ENCODE measurements at regions not wholly inside any gene's neighbourhood (a gene's known extent, or its start where the extent isn't known, plus 50 kb on each side); places are given as distances from the start of the nearest gene placed in this dataset.

DNA sequence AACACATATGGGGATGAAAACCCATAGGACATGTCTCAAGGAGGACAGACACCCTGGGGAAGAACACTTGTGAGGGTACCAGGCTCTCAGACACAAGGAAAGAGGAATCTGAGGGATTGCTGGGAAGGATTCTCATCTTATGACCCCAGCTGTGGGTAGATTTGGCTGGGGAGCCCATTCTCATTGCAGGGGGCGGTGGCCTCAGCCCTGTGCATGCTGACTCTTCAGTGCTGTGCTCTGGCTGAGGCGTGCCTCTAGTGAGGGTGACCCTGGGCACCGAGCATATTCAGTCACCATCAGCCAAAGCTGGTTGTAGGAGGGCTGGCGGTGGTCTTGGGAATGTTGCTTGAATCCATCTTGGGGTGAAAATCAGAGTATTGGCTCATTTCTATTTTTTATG is 140.7 kb downstream of the TM9SF2 start:
- no peak for DNase-seq (ENCODE audit: low spot score)

DNA sequence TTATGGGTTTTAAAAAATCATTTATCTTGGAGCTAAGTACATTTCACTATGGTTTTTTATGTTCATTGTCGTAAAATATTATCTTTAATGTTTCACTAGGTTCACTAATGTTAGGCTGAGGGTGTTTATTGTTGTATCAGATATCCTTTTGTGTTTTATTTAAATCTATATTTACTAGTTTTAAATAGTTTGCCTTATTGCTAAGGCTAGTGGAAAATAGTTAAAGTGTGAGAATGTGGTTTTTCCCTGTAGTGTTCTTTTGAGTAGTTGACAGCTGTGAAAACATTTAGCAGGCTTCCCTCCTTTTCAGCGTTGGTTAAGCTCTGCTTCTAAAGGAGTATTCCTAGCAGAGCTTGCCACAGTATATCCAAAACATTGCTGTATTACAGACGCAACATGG is 139.0 kb downstream of the TM9SF2 start:
- no peak for DNase-seq (ENCODE audit: low spot score)

DNA sequence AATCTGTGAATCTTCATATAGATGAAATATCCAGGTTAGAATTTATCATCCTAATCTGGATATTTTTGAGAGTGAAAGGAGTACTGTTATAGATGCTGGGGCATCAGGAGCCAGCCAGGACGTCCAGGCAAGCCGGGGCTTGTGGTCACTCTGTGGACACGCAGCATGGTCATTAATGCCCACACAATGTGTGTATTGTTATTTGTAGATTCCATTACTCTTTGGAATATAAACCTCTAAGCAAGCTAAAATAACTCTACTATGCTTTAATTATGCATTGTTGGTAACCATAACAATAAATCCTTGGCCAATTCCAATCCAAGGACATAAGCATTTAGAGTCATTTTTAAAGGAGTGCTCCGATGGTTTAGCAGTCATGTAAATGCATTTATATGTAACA is 137.9 kb downstream of the TM9SF2 start:
- DNase-seq (ENCODE audit: low spot score) = no peak

DNA sequence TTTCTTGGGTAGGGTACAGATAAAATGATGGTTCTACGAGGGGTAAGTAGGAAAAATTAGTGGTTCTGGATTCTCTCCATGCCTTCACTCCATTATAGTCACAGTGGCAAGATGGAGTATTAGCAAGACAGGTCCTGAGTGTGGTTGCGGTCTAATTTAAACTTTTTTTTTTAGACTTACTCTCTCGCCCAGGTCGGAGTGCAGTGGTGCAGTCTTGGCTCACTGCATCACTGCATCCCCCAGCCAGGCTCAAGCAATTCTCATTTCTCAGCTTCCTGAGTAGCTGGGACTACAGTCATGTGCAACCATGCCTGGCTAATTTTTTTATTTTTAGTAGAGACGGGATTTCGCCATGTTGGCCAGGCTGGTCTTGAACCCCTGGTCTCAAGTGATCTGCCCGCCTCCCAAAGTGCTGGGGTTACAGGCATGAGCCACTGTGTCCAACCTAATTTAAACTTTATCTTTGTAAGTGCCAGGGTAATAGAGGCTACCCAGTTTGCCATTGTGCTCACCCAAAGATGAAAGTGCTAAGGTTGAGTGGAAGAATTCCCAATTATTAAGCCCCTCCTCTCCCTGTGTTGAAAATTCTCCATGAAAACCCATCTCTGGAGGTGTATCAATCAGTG is 135.6 kb downstream of the TM9SF2 start:
- DNase-seq (ENCODE audit: low spot score) = no peak

DNA sequence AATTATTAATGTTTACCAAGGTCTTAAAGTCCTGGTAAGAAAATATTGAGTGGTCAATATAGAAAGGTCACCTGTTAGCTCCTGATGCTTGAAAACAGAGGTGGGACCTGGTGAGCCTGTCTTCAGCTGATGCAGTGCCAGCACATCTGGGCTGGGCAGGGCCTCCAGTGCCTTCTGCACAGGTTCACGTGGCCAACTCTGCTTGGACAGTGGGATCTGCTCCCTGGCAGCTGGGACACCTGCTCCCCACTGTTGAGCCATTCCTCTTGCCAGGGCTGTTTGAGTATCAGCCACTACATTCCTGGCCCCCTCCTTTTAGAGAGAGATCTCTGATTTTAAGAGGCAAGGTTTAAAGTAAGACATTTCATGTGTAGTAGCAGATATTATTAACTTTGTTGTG is 135.0 kb downstream of the TM9SF2 start:
- DNase-seq (ENCODE audit: low spot score) = no peak

DNA sequence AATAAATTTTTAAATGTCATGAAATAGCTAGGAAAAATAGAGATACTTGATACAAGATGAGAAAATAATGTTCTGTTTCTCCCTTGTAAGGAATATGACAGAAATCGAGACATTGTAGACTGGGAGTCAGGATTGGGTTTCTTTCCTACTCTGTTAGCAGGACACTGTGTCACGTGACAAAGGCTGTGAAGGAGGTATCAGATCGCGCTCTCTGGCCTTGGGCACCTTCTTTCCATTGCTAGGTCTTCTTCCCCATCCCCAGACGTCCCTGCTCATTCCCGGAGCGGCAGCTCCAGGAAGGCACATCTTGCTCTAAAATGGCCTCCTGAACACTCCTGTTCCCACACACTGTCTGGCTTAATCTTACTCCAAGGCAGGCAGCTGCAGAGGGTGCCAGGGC is 133.4 kb downstream of the TM9SF2 start:
- DNase-seq (ENCODE audit: low spot score) = no peak

DNA sequence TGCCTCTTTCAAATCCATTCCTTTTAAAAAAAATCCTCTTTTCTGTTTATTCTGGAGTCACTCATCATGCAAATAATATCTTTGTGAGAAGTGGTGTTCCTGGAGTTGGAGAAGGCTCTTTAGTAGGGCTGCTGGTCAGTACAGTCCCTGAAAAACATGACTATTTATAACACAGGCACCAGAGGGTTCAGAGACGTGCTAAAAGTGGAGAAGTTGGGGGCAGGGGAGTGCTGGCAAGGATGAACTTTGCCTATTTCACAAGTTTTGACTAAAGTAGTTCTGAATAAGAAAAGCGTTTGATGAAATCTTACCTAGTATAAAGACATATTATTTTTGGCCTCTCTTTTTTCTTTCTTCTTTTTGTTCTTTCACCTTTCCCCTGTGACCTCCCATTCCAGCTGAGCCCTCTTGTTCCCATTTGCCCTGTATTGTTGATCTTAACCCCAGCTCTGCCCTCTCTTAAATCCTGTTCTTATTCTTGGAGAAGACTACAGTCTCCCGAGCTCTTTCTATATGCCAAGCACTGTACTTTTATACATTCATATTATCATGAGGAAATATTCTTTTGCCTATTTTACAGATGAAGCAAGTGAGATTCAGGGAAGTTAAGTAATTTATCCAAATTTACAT is 129.1 kb downstream of the TM9SF2 start:
- no peak for DNase-seq (ENCODE audit: low spot score)

DNA sequence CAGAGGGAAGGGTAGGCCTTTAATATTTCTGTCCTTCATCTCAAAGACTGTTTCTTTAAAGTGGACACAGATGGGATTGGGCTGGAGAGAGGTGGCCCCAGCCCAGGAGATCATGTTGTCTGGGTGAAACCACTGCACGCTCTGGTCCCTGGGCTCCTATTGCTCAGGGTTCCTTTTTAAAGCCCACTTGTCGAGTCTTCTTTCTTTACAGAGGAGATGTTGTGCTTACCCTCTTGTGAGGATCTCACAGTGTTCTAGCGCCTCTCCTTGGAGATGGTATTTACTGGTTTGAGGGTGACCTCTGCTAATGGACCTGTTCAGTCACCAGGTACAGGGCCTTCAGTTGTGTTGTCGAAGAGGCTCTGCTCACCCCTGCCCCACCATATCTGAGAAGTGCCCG is 128.4 kb downstream of the TM9SF2 start:
- no peak for DNase-seq (ENCODE audit: low spot score)

DNA sequence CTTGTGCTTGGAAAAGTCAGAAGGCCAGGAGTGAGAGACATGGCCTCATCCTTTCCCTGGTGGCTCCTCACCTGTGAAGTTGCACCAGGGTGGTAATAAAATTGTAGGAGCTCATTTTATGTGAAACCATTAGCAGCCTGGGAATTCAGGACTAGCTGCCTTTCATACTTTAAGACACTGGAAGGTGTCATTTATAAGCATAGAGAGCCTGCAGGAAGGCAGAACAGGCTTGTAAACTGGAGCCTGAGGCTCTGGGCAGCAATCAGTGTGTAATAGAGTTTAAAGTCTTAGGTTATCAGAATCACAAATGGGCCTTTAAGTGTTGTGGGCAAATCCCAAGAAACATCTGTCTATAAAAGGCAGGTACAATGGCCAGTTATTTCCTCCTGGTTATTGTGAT is 127.2 kb downstream of the TM9SF2 start:
- DNase-seq (ENCODE audit: low spot score) = no peak

DNA sequence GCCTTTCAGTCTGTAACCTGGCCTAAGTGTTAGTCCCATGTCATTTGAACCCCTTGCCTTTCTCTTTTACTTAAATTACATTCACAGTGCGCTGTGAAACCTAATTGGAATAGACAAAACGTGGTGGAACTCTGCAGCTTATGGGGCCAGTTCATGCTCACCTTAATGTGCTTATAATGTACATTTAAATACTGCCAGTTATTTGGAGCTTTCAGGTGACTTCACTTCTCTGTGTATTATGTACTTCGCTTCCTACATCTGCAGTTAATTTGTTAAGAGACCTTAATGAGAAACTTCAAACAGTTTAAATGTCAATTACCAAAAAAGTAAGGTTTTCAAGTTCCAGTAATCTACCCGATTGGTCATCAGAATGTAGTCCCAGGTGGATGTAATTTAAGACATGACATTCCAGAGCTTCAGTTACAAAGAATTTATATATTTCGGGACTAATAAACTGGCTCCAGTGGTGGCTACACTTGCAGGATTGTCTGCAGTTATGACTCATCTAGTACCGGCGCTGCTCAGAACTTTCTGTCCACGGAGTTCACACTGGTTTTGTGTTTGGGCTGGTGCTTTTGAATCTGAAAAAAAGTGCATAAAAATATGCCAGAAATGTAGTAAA is 125.3 kb downstream of the TM9SF2 start:
- DNase-seq (ENCODE audit: low spot score) = no peak

DNA sequence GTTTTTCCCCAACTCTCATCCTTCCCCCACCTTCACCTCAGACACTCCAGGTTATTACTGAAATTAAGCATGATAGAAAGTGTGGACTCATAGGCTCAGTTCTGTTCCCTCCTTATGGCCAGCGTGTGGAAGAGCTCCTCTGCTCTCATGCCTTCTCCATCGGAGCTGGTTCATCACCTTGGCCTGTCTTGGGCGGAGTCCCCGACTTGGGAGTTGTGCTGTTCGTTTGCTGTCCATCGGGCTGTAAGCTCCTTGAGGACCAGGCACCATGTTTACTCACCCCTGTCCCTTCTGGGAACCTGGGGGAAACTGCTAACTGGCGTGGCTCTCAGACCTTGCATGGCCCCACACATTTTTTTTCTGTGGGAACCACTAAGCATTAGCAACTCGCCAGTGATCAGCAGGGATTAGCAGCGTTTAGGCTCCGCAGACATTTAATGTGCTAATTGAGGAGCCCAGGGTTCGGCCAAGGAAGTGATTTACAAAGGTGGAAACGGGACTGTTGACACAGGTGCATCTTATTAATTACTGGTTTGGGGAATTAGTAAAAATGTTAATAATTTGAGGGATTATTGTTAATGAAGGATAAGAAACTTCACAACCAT is 123.8 kb downstream of the TM9SF2 start:
- DNase-seq (ENCODE audit: low spot score) = no peak

DNA sequence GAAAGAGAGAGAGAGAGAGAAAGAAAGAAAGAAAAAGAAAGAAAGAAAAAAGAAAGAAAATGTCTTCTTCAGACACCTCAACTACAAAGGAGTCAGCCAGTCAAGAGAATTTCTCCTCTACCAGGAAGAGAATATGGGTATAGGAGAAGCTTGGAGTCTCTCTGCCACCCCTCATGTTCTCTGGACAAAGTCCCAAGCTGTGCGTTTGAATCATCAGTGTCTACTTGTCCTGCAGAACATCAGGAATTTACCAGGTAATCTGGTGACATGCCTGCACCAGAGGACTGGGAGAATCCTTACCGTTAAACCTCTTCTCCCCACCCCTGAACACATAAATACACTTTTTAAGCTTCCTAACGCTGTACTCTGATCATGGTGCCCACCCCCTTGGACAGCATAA is 119.5 kb downstream of the TM9SF2 start:
- no peak for DNase-seq (ENCODE audit: low spot score)

DNA sequence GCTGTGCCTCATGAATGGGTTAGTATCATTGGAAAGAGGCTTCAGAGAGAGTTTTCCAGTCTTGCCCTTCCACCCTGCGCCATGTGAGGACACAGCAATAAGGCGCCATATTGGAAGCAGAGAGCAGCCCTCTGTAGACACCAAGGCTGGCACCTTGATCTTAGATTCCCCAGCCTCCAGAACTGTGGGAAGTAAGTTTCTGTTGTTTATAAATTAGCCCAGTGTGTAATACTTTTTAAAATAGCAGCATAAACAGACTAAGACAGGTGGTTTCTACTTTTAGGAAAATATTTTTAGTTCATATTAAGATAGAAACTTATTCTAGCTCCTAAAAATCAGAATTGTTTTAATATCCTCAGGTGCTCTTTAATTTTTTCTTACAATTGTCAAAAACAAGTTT is 117.9 kb downstream of the TM9SF2 start:
- no peak for DNase-seq (ENCODE audit: low spot score)

DNA sequence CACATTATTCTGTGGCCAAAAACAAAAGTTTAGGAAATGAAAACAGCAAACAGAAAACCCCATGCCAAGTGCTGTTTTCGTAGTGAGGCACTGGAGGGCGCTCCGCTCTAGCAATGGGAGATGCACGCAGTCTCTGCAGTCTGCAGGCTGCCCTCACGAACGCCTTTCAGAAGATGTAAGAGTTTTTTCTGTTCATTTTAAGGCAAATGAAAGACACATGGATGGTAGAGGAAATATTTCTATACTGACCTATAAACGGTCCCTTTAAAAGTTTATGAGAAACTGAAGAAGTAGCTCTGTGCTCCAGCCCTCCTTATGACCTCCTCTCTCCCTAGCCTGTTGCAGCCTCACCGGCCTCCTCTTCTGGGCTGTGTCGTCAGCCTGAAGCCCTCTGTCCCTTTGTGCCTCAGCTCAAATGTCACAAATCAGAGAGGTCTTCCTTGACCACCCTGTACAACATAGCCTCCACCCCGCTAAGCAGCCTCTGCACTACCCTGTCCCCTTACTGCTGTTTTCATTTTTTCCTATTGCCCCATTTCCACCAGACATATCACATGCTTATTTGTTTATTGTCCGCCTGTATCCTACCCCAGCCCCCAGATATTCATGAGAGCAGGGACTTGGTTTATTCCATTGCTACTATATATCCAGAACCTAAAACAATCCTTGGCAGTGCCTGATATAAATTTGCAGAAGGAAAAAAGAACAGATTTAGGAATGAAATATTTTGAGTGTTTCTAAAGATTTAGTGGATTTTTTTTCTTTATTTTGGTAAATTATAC is 116.4 kb downstream of the TM9SF2 start:
- DNase-seq (ENCODE audit: low spot score) = no peak

DNA sequence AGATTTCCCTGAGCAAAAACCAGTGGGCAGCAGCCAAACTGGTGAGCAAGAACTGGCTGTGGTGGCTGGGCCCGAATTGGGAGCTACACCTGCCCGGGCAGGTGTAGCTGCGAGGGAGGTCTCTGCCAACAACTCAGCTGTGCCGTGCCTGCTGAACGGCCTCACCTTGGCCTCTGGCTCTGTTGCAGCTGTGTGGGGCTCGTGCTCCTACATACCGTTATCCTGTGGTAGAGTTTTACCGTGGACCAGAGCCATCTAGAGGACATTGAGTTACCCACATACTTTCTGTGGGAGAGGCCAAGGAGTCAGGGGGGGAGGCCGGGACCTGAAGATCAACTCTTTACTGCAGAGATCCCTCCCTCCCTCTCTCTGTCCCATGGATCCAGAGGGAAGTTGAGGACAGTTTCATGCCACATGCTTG is 113.2 kb downstream of the TM9SF2 start:
- no peak for DNase-seq (ENCODE audit: low spot score)

Data from ureter (tissue), 1 donor.